ENCODE measurements at regions not wholly inside any gene's neighbourhood (a gene's known extent, or its start where the extent isn't known, plus 50 kb on each side); places are given as distances from the start of the nearest gene placed in this dataset.
"Not testable (repeated sequence)": the region's sequence is repeated elsewhere in the genome, so short reads cannot be mapped to it uniquely, and the experiment has no call there.

DNA sequence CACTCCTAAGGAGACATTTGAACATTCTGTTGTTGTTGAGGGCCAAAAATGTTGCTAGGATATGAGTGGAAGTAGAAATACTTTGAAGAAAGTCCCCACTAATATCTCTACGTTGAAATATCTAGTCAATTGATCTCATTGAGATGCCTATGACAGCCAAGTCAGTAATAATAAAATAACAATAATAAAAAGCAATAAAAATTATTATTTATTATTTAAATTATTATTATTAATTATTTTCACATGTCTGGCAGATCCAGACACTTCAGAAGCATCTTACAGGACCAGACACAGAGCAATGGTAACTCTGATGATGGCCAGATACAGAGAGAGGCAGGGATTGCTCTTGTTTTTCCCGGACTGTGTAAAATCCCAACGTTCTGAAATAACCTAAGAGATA is 143.5 kb upstream of the PALMD start:
- no peak for DNase-seq

DNA sequence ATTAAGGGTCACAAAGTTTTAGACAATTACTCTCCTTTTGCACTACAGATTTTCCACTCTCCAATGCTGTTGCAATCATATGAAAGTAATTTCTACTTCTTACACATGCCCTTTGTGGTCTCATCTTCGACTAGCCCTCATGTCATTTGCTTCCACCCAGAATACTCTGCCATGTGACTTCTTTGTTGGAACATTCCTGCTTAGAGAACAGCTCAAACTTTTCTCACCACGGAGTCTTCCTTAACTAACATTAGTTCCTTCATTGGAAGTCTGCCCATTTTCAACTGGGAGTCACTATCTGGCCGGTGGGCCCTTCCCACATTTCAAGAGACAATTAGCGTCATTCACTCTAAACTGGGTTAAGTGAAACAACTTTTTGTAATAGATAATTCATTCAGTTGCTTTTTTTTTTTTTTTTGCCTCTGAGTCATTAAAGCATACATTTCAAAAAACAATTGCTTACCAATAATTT is 142.6 kb upstream of the PALMD start:
- no peak for DNase-seq

DNA sequence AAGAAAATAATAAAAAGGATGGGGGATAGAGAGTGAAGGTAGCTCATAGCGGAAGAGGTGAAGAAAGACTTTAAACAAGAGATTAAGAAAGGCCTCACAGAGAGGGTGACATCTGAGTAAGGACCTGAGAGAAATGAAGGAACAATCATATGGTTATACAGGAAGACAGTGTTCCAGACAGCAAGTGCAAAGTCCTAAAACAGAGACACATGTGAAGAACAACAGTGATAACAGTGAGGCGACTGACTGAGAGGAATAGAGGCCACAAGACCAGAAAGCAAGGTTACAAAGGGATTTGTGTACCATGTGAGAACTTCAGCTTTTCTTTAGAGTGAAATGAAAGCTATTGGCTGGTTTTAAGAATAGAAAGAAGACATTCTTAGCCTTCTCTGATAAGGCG is 141.6 kb upstream of the PALMD start:
- DNase-seq: no peak

DNA sequence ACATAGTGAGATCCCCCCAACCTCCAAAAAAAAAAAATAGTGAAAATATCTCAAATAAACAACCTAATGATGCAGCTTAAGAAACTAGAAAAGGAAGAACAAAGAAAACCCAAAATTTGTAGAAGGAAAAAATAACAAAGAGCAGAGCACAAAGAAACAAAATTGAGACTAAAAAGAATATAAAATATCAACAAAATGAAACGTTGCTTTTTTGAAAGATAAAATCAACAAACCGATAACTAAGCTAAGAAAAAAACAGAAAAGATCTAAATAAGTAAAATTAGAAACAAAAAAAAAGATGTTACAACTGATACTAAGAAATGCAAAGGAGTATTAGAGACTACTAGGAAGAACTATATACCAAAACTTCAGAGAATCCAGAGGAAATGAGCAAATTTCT is 139.3 kb upstream of the PALMD start:
- no peak for DNase-seq

DNA sequence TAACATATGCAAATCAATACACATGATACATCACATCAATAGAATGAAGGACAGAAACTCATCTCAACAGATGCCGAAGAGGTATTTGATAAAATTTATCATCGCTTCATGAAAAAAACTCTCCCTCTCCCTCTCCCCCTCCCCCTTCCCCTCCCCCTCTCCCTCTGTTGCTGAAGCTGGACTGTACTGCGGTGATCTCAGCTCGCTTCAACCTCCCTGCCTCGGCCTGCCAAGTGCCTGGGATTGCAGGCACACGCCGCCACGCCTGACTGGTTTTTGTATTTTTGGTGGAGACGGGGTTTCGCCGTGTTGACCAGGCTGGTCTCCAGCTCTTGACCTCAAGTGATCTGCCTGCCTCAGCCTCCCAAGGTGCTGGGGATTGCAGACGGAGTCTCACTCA is 138.5 kb upstream of the PALMD start:
- DNase-seq: not testable (repeated sequence)

DNA sequence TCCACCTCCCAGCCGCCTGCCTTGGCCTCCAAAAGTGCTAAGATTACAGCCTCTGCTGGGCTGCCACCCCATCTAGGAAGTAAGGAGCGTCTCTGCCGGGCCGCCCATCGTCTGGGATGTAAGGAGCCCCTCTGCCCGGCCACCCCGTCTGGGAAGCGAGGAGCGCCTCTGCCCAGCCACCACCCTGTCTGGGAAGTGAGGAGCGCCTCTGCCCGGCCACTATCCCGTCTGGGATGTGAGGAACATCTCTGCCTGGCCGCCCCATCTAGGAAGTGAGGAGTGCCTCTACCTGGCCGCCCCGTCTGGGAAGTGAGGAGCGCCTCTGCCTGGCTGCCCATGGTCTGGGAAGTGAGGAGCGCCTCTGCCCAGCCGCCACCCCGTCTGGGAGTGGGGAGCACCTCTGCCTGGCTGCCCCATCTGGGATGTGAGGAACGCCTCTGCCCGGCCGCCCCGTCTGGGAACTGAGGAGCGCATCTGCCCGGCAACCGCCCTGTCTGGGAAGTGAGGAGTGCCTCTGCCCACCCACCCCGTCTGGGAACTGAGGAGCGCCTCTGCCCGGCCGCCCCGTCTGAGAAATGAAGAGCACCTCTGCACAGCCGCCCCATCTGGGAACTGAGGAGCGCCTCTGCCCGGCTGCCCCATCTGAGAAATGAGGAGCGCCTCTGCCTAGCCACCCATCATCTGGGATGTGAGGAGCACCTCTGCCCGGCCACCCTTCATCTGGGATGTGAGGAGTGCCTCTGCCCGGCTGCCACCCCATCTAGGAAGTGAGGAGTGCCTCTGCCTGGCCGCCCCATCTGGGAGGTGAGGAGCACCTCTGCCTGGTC is 137.8 kb upstream of the PALMD start:
- DNase-seq: no peak

DNA sequence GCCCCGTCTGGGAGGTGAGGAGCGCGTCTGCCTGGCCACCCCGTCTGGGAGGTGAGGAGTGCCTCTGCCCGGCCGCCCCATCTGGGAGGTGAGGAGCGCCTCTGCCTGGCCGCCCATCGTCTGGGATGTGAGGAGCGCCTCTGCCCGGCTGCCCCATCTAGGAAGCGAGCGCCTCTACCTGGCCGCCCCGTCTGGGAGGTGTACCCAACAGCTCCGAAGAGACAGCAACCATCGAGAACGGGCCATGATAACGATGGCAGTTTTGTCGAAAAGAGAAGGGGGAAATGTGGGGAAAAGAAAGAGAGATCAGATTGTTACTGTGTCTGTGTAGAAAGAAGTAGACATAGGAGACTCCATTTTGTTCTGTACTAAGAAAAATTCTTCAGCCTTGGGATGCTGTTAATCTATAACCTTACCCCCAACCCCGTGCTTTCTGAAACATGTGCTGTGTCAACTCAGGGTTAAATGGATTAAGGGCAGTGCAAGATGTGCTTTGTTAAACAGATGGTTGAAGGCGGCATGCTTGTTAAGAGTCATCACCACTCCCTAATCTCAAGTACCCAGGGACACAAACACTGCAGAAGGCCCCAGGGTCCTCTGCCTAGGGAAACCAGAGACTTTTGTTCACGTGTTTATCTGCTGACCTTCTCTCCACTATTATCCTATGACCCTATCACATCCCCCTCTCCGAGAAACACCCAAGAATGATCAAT is 137.0 kb upstream of the PALMD start:
- not testable (repeated sequence) for DNase-seq

DNA sequence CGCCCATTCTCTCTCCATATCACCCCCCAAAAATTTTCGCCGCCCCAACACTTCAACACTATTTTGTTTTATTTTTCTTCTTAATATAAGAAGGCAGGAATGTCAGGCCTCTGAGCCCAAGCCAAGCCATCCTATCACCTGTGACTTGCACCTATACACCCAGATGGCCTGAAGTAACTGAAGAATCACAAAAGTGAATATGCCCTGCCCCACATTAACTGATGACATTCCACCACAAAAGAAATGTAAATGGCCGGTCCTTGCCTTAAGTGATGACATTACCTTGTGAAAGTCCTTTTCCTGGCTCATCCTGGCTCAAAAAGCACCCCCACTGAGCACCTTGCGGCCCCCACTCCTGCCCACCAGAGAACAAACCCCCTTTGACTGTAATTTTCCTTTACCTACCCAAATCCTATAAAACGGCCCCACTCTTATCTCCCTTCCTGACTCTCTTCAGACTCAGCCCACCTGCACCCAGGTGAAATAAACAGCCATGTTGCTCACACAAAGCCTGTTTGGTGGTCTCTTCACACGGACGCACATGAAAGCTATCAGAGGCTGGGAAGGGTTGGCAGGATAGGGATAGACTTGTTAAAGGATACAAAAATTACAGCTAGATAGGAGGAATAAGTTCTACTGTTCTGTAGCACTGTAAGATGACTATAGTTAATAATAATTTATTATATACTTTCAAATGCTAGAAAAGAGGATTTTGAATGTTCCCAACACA is 130.9 kb upstream of the PALMD start:
- DNase-seq: not testable (repeated sequence)

DNA sequence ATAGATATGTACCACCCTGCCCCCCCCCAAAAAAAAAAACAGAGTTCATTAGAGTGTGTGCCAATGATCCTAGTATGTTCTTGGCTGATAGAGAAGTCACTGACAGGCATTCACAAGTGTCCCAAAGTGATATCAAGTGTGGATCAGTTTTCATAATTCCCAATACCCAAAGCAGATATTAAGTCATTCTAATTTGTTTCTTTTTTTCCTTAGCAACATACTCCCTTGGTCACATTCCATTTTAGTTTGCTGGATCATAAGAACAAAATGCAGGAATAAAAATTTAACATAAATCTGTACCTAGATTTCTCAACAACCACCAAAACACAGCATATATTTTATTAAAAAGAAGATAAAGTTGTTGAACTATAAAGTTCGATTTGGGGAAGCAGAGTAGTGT is 129.8 kb upstream of the PALMD start:
- DNase-seq: no peak

DNA sequence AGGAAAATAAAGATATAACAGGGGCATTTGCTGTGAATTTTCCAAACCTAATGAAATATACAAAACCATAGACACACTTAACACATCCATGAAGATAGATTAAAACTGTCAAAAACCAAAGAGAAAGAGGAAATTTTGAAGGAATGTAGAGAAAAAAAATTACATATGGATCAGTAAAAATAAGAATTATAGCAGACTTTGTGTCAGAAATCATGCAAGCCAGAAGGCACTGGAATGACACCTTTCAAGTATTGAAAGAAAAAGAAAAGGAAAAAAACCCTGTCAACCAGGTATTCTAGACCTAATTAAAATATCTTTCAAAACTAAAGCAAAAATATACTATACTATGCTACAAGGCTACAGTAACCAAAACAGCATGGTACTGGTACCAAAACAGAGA is 125.8 kb upstream of the PALMD start:
- no peak for DNase-seq

DNA sequence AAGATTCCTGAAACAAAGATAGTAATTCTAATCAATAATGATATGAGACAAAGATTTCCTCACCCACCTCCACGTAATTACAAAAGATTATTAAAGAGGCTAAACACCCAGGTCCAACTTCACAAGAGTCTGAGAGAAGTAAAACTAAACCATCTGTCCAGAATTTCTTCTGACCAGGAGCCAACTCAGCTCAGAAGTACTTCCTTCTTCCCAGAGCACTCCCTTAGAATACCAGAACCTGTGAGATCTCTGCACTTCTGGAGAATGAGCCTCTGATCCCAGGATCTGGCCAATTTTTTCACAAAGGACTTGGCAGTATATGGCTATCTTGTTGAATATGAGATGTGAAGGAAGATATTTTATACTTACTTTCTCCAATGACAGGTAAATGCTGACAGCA is 120.6 kb upstream of the PALMD start:
- DNase-seq: no peak

DNA sequence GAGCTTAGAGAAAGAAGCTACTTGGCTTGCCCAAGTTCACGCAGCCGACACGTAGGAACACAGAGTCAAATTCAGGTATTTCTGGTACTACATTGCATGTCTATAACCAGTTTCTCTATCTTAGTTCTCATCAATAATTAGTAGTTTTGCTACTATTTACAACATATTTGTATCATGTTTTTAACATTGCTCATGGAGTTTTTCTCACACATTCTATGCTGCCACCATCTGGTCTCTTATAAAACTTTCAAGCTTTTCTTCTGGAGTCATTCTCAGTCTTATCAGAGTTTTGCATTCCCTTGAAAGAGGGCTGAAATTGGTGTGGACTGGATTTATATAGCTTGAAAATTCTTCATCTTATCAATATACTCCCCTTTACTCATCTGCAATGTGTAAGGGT is 118.8 kb upstream of the PALMD start:
- peak; percentile 4 to 51 for DNase-seq

DNA sequence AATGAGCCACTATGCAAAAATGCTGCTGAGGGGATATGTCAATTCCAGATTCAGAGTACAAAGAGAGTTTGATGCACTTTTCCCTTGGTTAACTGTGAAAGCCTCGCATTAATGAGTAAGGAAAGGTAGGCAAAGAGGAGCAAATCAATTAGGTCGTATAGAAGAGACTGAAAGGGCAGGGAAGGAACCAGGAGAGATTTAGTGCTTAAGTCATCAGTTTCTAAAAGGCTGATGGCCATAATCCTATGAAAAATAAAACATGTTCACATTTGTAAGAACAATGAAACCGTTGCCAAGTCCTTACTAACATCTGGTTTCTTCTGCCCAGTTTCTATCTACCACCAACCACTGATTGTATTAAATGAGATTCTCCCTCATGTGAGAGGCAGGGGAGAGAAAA is 118.4 kb upstream of the PALMD start:
- DNase-seq: no peak

DNA sequence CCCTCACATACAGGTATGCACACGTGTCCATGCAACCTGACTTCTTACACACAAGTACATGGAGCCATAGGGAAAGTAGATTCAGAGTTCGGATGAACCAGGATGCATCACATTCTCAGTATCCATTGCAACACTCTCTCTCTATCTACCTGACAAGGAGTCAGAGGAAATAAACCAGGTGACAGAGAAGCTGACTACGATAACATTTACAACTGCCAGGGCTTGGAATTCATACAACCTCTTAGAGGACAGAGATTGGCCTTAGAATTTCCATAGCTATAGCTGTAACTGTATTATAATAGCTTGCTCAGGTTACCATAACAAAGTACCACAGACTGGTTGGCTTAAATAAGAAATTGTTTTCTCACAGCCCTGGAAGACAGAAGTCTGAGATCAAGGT is 116.9 kb upstream of the PALMD start:
- DNase-seq: no peak

DNA sequence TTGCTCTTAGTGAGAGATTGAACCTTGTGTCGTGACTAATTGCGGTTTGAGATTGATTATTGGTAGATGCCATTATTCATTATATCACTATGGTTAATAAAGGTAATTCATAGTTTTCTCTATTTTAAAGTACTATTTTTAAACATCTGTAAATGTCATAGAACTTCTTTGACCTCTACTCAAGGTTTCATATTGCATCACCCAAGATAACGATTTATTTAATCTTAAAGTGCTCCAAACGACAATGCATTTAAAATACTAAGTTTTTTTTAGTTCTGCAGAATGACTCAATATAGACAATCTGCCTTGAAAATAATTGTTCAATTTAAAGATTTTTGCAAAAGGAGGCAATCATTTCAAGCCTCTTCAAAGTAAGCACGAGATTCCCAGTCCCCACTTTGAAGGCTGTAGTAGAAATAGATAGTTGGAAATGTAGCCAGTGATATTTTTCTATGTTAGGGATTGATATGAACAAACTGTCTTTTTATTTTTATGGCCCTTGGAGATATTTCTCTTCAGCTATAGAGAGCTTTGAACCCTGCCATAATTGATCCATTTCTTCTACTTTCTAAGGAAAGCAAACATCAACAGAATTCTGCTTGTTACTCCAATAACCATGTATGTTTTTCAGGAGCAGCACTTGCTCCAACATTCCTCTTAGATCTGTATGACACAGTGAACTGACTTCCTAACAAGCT is 114.2 kb upstream of the PALMD start:
- no peak for DNase-seq

DNA sequence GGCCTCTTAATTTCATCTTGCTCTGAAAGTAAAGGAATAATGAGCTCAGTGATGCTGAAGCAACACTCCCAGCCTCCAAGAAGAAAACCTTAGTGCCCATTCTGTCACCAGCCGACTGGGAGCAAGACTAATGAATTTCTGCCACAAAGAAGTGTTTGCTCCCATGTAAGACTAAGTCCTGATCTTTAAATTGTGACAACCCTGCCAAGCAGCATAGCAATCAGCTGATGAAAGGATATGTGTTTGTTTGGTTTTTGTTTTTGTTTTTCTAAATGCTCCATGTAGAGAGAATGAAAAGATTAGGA is 113.7 kb upstream of the PALMD start:
- no peak for DNase-seq

DNA sequence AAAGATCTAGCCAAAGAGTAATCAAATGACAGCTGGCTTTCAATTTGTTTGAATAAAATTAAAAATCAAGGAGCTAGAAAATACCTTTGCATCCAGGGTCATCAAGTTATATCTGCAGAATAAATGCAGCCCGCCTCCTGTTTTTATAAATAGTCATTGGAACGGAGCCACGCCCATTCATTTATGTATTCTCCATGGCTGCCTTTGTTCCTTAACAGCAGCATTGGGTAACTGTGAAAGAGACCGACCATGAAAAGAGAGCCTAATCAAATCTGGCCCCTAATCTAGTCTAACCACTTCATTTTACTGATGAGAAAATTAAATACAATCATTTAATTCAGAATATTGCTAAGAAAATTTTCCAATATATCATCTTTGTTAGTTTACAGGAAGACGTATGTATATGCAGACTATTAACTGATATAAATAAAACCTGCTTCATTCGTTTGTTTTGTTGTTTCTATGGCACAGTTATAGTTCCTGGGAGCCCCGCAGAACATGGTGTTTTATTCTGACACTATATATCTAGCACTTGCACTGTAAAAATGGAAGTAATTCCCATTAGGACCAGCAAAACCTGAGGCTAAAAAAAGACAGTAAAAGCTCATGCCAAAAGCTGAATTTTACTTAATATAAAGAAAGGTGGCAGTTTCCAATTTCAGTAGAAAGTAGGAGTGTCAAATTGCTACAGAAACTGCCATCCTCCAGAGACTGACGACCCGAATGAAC is 111.8 kb upstream of the PALMD start:
- no peak for DNase-seq

DNA sequence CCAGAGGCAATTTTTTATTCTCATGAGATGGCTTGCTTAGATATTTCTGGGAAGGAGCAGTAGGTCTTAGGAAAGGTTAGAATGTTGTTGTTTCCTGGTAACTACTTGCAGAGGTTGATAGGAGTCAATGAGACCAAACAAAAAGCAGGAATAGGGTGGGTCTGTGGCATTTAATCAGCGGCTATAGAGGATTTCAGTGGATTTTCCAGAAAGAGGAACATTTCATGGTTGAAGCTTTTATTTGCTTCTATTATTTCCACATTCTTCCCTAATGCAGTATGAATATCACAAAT is 111.3 kb upstream of the PALMD start:
- DNase-seq: no peak

DNA sequence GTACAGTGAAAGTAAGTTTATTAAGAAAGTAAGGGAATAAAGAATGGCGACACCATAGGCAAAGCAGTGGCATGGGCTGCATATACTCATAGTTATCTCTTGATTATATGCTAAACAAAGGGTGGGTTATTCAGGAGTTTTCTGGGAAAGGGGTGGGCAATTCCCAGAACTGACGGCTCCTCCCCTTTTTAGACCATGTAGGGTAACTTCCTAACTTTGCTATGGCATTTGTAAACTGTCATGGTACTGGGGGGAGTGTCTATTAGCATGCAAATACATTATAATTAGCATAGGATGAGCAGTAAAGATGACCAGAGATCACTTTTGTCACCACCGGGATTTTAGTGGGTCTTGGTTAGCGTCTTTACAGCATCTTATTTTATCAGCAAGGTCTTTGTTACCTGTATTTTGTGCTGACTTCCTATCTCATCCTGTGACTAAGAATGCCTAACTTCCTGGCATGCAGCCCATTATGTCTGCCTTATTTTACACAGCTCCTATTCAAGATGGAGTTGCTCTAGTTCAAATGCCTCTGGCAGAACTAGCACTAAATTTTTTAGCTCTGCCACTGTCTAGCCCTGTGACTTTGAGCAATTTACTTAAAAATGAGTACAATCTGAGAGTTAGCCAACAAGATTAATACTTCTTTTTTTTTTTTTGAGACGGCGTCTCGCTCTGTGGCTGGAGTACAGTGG is 110.3 kb upstream of the PALMD start:
- no peak for DNase-seq

DNA sequence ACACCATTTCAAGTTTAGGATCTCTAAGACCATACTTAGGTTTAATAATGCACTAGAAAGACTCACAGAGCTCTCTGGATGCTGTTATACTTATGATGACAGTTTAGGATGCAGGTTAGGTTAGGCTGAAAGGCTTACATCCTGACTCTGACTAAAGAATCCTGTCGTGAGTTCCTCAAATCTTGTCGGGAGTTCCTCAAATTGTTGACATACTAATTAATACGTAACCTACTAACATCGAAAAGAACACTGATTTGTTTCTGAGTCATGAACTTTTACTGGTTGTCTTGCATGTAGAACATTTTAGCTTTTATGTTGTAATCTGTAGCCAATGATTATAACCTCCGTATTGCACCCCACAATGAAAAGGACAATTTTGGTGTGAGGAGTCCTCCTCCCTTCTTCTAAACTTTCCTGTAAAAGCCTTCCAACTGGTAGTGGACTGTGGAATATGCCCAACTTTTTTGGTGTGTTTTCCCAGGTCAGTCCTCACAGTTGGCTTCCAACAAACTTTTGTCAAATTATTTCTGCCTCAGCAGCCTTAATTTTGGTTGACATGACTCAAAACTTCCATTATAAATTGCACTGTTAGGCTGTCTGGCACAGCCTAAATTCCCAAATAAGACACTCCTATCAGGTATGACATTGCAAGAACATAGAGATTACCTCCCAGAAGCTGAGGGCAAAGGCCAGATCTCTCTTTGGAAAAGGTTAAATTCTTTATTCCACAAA is 107.9 kb upstream of the PALMD start:
- no peak for DNase-seq

DNA sequence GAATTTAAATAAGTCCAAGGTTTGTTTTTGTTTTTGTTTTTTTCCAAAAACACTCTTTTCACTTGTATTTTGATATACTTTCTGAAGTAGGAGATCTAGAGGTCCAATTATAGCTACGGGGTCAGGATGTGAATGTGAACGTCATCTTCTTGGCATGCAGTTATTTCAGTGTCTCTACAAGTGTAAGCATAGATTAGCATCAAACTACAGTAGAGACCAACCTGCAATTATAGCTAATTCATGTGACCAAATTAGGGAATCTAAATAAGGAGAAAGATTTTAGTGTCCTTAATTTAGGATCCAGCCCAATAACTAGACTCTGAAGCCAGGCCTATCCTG is 107.3 kb upstream of the PALMD start:
- DNase-seq: no peak

DNA sequence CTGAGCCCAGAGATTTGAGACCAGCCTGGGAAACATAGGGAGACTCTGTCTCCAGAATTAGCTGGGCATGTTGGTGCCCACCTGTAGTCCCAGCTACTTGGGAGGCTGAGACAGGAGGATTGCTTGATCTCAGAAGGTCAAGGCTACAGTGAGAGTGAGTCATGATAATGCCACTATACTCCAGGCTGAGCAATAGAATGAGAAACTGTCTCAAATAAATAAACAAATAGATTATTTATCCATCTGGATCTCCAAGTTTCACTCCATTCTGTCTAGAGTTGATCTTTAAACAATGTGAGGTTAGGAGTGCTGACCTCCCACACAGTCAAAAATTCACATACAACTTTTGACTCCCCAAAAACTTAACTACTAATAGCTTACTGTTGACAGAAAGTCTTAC is 106.8 kb upstream of the PALMD start:
- no peak for DNase-seq
